ENCODE measurements at regions not wholly inside any gene's neighbourhood (a gene's known extent, or its start where the extent isn't known, plus 50 kb on each side); places are given as distances from the start of the nearest gene placed in this dataset.

GRCh38 chr13:95497381-95497807, 55.1 kb upstream of the CLDN10 start:
- no peak overlapping the region for H3K4ac ChIP-seq (ENCODE audit: low read depth, low read length)
- H4K91ac ChIP-seq (ENCODE audit: low read depth, low read length): no peak overlapping the region
- no peak overlapping the region for H4K12ac ChIP-seq (ENCODE audit: low read depth, low read length)
- no peak overlapping the region for H3K4me3 ChIP-seq (ENCODE audit: low read depth, low read length)
- H2BK12ac ChIP-seq (ENCODE audit: low read length): no peak overlapping the region
- no peak overlapping the region for H3K14ac ChIP-seq (ENCODE audit: low read length)
- no peak overlapping the region for H3K4me2 ChIP-seq (ENCODE audit: low read length)
- no peak overlapping the region for H2AK5ac ChIP-seq (ENCODE audit: low read length)
- H3K27ac ChIP-seq (ENCODE audit: low read depth, low read length): no peak overlapping the region
- no peak overlapping the region for H4K8ac ChIP-seq (ENCODE audit: low read depth, low read length)
- WGBS (ENCODE audit: extremely low coverage, insufficient coverage, insufficient read length): no CpG with 5 or more reads among the region's 3 CpGs
- no peak overlapping the region for H3K23ac ChIP-seq (ENCODE audit: low read length)
- no peaks in the 10 kb centered on the region for H3K79me1 ChIP-seq (ENCODE audit: low read length)
- H3K9ac ChIP-seq (ENCODE audit: low read length): no peak overlapping the region
- H3K4me1 ChIP-seq (ENCODE audit: control insufficient read depth in 1 of 2, insufficient read depth in 2 of 2, low read length in 2 of 2): peaks cover 0 to 4% of the 10 kb centered on the region in 2 experiments
- no peak overlapping the region for H3K18ac ChIP-seq (ENCODE audit: low read length)
- H3K79me2 ChIP-seq (ENCODE audit: control insufficient read depth, insufficient read depth, low read length, poor library complexity): no peaks in the 10 kb centered on the region
- no peak overlapping the region for H2BK120ac ChIP-seq (ENCODE audit: insufficient read depth, low read length, poor library complexity)
- no peak overlapping the region for H2AFZ ChIP-seq (ENCODE audit: insufficient read depth, low read length, poor library complexity)
- no peaks in the 10 kb centered on the region for H3K36me3 ChIP-seq (ENCODE audit: control insufficient read depth in 1 of 2, insufficient read depth in 2 of 2, low read length in 2 of 2)
- H3K9me3 ChIP-seq (ENCODE audit: insufficient read depth, low read depth, low read length): no peaks in the 10 kb centered on the region
- DNase-seq: no peak
- H2BK5ac ChIP-seq (ENCODE audit: low read depth, low read length, poor library complexity): no peak overlapping the region
- no peaks in the 10 kb centered on the region for H3K27me3 ChIP-seq (ENCODE audit: insufficient read depth, low read length)

DNA sequence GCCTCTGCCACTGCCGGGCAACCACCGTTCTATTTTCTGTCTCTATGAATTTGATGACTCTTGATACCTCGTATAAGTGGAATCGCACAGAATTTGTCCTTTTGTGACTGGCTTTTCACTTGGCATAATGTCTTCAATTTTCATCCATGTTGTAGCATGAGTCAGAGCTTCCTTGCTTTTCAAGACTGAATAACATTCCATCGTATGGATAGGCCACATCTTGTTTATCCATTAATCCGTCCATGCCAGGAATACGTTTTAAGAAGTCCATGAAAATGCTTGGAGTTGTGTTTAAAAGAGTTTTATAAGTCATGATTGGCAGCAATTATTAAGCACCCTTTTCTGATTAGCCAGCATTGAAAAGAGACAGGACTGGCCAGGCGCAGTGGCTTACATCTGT, 53.6 kb upstream of the CLDN10 start:
- H3K9me3 ChIP-seq (ENCODE audit: insufficient read depth, low read depth, low read length): no peaks in the 10 kb centered on the region
- H2AFZ ChIP-seq (ENCODE audit: insufficient read depth, low read length, poor library complexity): no peak overlapping the region
- H2AK5ac ChIP-seq (ENCODE audit: low read length): no peak overlapping the region
- H3K4me1 ChIP-seq (ENCODE audit: control insufficient read depth in 1 of 2, insufficient read depth in 2 of 2, low read length in 2 of 2): peaks cover 0 to 4% of the 10 kb centered on the region in 2 experiments
- no peak overlapping the region for H3K4ac ChIP-seq (ENCODE audit: low read depth, low read length)
- H2BK120ac ChIP-seq (ENCODE audit: insufficient read depth, low read length, poor library complexity): no peak overlapping the region
- H2BK5ac ChIP-seq (ENCODE audit: low read depth, low read length, poor library complexity): no peak overlapping the region
- H4K8ac ChIP-seq (ENCODE audit: low read depth, low read length): no peak overlapping the region
- WGBS (ENCODE audit: extremely low coverage, insufficient coverage, insufficient read length): no CpG with 5 or more reads among the region's 8 CpGs
- no peak overlapping the region for H4K12ac ChIP-seq (ENCODE audit: low read depth, low read length)
- no peak overlapping the region for H3K27ac ChIP-seq (ENCODE audit: low read depth, low read length)
- no peak overlapping the region for H3K4me3 ChIP-seq (ENCODE audit: low read depth, low read length)
- DNase-seq: no peak
- no peak overlapping the region for H3K18ac ChIP-seq (ENCODE audit: low read length)
- H3K36me3 ChIP-seq (ENCODE audit: control insufficient read depth in 1 of 2, insufficient read depth in 2 of 2, low read length in 2 of 2): no peaks in the 10 kb centered on the region
- H3K23ac ChIP-seq (ENCODE audit: low read length): no peak overlapping the region
- H3K79me2 ChIP-seq (ENCODE audit: control insufficient read depth, insufficient read depth, low read length, poor library complexity): no peaks in the 10 kb centered on the region
- no peak overlapping the region for H3K14ac ChIP-seq (ENCODE audit: low read length)
- H4K91ac ChIP-seq (ENCODE audit: low read depth, low read length): no peak overlapping the region
- H3K9ac ChIP-seq (ENCODE audit: low read length): no peak overlapping the region
- H2BK12ac ChIP-seq (ENCODE audit: low read length): no peak overlapping the region
- H3K79me1 ChIP-seq (ENCODE audit: low read length): no peaks in the 10 kb centered on the region
- no peaks in the 10 kb centered on the region for H3K27me3 ChIP-seq (ENCODE audit: insufficient read depth, low read length)
- no peak overlapping the region for H3K4me2 ChIP-seq (ENCODE audit: low read length)

DNA sequence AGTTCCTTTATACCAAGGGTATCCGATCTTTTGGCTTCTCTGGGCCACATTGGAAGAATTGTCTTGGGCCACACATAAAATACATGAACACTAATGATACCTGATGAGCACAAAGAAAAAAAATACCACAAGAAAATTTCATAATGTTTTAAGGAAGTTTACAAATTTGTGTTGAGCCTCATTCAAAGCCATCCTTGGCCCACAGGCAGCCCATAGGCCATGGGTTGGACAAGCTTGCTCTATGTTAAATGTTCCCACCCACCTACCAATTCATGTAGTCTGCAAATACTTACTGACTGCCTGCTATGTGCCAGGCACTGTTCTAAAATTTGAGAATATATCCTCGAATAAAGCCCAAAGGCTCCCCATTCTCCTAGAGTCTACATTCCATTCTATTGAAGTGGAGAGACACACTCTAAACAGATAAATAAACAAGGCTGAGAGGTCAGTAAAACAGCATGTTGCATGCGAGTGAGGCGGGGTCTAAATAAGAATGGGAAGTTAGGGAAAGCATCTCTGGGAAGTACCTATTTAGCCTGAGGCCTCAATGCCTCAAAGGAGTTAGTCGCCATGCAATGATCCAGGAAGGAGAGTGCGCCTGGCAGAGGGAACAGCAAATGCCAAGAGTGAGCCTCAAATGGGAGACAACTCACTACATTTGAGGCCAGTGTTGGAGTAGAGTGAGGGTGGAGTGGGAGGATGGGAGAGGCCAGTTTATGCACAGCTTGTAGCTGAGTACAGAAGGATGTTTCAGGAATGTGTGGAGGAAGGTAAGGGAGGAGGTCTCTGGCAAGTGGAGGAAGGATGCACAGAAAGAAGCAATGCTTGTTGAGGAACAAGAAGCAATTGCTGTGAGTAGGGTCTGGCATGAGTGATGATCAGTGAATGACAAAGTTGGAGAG, 52.5 kb upstream of the CLDN10 start:
- DNase-seq: no peak
- no CpG with 5 or more reads among the region's 6 CpGs for WGBS (ENCODE audit: extremely low coverage, insufficient coverage, insufficient read length)

DNA sequence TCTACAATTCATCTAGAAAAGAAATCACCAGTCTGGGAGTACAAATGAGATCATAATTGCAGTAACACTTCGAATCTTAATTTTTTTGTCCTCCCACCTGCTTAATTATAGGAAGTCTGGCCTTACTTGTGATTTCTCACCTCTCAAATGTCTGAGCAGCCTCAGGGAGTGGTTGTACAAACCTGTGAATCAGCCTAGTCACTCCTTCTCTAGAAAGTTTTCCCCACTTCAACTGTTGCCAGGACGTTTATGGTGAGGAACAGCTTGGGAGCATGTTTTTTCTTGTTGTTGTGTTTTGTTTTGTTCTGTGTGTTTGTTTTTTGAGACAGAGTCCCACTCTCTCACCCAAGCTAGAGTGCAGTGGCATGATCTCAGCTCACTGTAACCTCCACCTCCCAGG, 50.3 kb upstream of the CLDN10 start:
- no peak overlapping the region for H4K12ac ChIP-seq (ENCODE audit: low read depth, low read length)
- H3K9me3 ChIP-seq (ENCODE audit: insufficient read depth, low read depth, low read length): no peaks in the 10 kb centered on the region
- no peak overlapping the region for H2BK120ac ChIP-seq (ENCODE audit: insufficient read depth, low read length, poor library complexity)
- no peak overlapping the region for H3K4me3 ChIP-seq (ENCODE audit: low read depth, low read length)
- no peak overlapping the region for H3K9ac ChIP-seq (ENCODE audit: low read length)
- no peak for DNase-seq
- H3K18ac ChIP-seq (ENCODE audit: low read length): no peak overlapping the region
- H3K27me3 ChIP-seq (ENCODE audit: insufficient read depth, low read length): no peaks in the 10 kb centered on the region
- no peak overlapping the region for H2AFZ ChIP-seq (ENCODE audit: insufficient read depth, low read length, poor library complexity)
- peaks cover 4 to 7% of the 10 kb centered on the region in 2 experiments for H3K4me1 ChIP-seq (ENCODE audit: control insufficient read depth in 1 of 2, insufficient read depth in 2 of 2, low read length in 2 of 2)
- no peak overlapping the region for H3K27ac ChIP-seq (ENCODE audit: low read depth, low read length)
- H2BK12ac ChIP-seq (ENCODE audit: low read length): no peak overlapping the region
- H4K8ac ChIP-seq (ENCODE audit: low read depth, low read length): no peak overlapping the region
- WGBS (ENCODE audit: extremely low coverage, insufficient coverage, insufficient read length): no CpG with 5 or more reads among the region's 2 CpGs
- no peak overlapping the region for H3K4me2 ChIP-seq (ENCODE audit: low read length)
- H3K79me1 ChIP-seq (ENCODE audit: low read length): no peaks in the 10 kb centered on the region
- H2BK5ac ChIP-seq (ENCODE audit: low read depth, low read length, poor library complexity): no peak overlapping the region
- H4K91ac ChIP-seq (ENCODE audit: low read depth, low read length): no peak overlapping the region
- no peaks in the 10 kb centered on the region for H3K36me3 ChIP-seq (ENCODE audit: control insufficient read depth in 1 of 2, insufficient read depth in 2 of 2, low read length in 2 of 2)
- H3K4ac ChIP-seq (ENCODE audit: low read depth, low read length): no peak overlapping the region
- no peaks in the 10 kb centered on the region for H3K79me2 ChIP-seq (ENCODE audit: control insufficient read depth, insufficient read depth, low read length, poor library complexity)
- no peak overlapping the region for H3K14ac ChIP-seq (ENCODE audit: low read length)
- H2AK5ac ChIP-seq (ENCODE audit: low read length): no peak overlapping the region
- H3K23ac ChIP-seq (ENCODE audit: low read length): no peak overlapping the region

More for the DNA sequence above, 52.5 kb upstream of the CLDN10 start:
- Histone ChIP-seq H3K9ac (ENCODE audit: low read length) (no peak overlapping the region), H2AK5ac (ENCODE audit: low read length) (no peak overlapping the region), H3K23ac (ENCODE audit: low read length) (no peak overlapping the region), H2BK120ac (ENCODE audit: insufficient read depth, low read length, poor library complexity) (no peak overlapping the region), H3K4me2 (ENCODE audit: low read length) (no peak overlapping the region), H4K8ac (ENCODE audit: low read depth, low read length) (no peak overlapping the region), H3K18ac (ENCODE audit: low read length) (no peak overlapping the region), H4K12ac (ENCODE audit: low read depth, low read length) (no peak overlapping the region), H3K36me3 (ENCODE audit: control insufficient read depth in 1 of 2, insufficient read depth in 2 of 2, low read length in 2 of 2) (no peaks in the 10 kb centered on the region), H3K4ac (ENCODE audit: low read depth, low read length) (no peak overlapping the region), H2BK12ac (ENCODE audit: low read length) (no peak overlapping the region), H3K14ac (ENCODE audit: low read length) (no peak overlapping the region), H2BK5ac (ENCODE audit: low read depth, low read length, poor library complexity) (no peak overlapping the region), H3K4me3 (ENCODE audit: low read depth, low read length) (no peak overlapping the region), H3K27ac (ENCODE audit: low read depth, low read length) (no peak overlapping the region), H2AFZ (ENCODE audit: insufficient read depth, low read length, poor library complexity) (no peak overlapping the region), H3K79me2 (ENCODE audit: control insufficient read depth, insufficient read depth, low read length, poor library complexity) (no peaks in the 10 kb centered on the region), H3K79me1 (ENCODE audit: low read length) (no peaks in the 10 kb centered on the region), H3K27me3 (ENCODE audit: insufficient read depth, low read length) (no peaks in the 10 kb centered on the region), H4K91ac (ENCODE audit: low read depth, low read length) (no peak overlapping the region), H3K9me3 (ENCODE audit: insufficient read depth, low read depth, low read length) (no peaks in the 10 kb centered on the region), H3K4me1 (ENCODE audit: control insufficient read depth in 1 of 2, insufficient read depth in 2 of 2, low read length in 2 of 2) (peaks cover 0 to 4% of the 10 kb centered on the region in 2 experiments)
